Kidney epithelial cell (primary cell): ENCODE measurements at regions not wholly inside any gene's neighbourhood (a gene's known extent, or its start where the extent isn't known, plus 50 kb on each side); places are given as distances from the start of the nearest gene placed in this dataset.
"Not testable (repeated sequence)": the region's sequence is repeated elsewhere in the genome, so short reads cannot be mapped to it uniquely, and the experiment has no call there.

Experiments used
- DNase-seq: peaks from one replicate; pipeline ENCODE4 v3.0.0-alpha.2; 2010; ENCODE audit warnings: low read depth
- H3K27me3 ChIP-seq: 2 replicates; pipeline ENCODE4 v1.6.0; 2011; ENCODE audit warnings: low read length; ENCODE audit not compliant: control insufficient read depth, insufficient read depth
- H3K36me3 ChIP-seq: 2 replicates; pipeline ENCODE4 v1.5.1; 2011; ENCODE audit warnings: low read length; ENCODE audit not compliant: control insufficient read depth, insufficient read depth
- H3K4me3 ChIP-seq: 2 replicates; pipeline ENCODE4 v1.5.1; 2011; ENCODE audit warnings: low read depth, mild to moderate bottlenecking, control low read depth, low read length
- CTCF ChIP-seq: IDR thresholded peaks from 2 replicates; pipeline ENCODE4 v1.5.1; 2011; ENCODE audit warnings: mild to moderate bottlenecking, moderate library complexity, low read length, control low read depth, inconsistent platforms; ENCODE audit not compliant: insufficient read depth, poor library complexity, severe bottlenecking

- H3K27me3 ChIP-seq: no peaks in the 10 kb centered on the region
- H3K4me3 ChIP-seq: no peak overlapping the region
- DNase-seq: no peak
- TF ChIP-seq CTCF: no peak
- H3K36me3 ChIP-seq: no peaks in the 10 kb centered on the region
These were observed 659.0 kb upstream of the ARRDC3 start for GRCh38 chr5:92041911-92042660.

GRCh38 chr5:92041206-92041605, 658.1 kb upstream of the ARRDC3 start:
- Histone ChIP-seq H3K4me3 (no peak overlapping the region), H3K36me3 (no peaks in the 10 kb centered on the region), H3K27me3 (no peaks in the 10 kb centered on the region)
- no peak for DNase-seq
- TF ChIP-seq CTCF: no peak

- H3K4me3 ChIP-seq, H3K36me3 ChIP-seq, H3K27me3 ChIP-seq, DNase-seq: not testable (repeated sequence)
These were observed 646.7 kb upstream of the ARRDC3 start for GRCh38 chr5:92029792-92030191.

- no peak for TF ChIP-seq CTCF
- Histone ChIP-seq H3K4me3 (no peak overlapping the region), H3K27me3 (no peaks in the 10 kb centered on the region), H3K36me3 (no peaks in the 10 kb centered on the region)
- DNase-seq: no peak
These were observed 640.4 kb upstream of the ARRDC3 start for GRCh38 chr5:92023555-92023954.

- no peak for DNase-seq
- no peak for TF ChIP-seq CTCF
- Histone ChIP-seq H3K36me3 (no peaks in the 10 kb centered on the region), H3K4me3 (no peak overlapping the region), H3K27me3 (no peaks in the 10 kb centered on the region)
These were observed 640.0 kb upstream of the ARRDC3 start for GRCh38 chr5:92023141-92023471.

- no peaks in the 10 kb centered on the region for H3K27me3 ChIP-seq
- H3K4me3 ChIP-seq: no peak overlapping the region
- TF ChIP-seq CTCF: no peak
- DNase-seq: no peak
- H3K36me3 ChIP-seq: no peaks in the 10 kb centered on the region
These were observed 639.5 kb upstream of the ARRDC3 start for GRCh38 chr5:92022415-92023140.
